Smooth muscle cell (in vitro differentiated cells): ENCODE measurements at regions not wholly inside any gene's neighbourhood (a gene's known extent, or its start where the extent isn't known, plus 50 kb on each side); places are given as distances from the start of the nearest gene placed in this dataset.

Experiments used
- DNase-seq: peaks from one replicate; lab custom pipeline; 2025; ENCODE audit not compliant: unreplicated experiment; lab: John Stamatoyannopoulos, UW
- H2AFZ ChIP-seq: fragments of 200-600 bp; sonication (generic); 2 replicates; pipeline ENCODE4 v1.6.0; 2016; ENCODE audit warnings: antibody characterized with exemption, low read depth, mild to moderate bottlenecking
- H3F3A ChIP-seq: fragments of 200-600 bp; sonication (generic); 2 replicates; pipeline ENCODE4 v1.6.0; 2017; ENCODE audit warnings: antibody characterized with exemption, low read depth
- H3K27ac ChIP-seq: fragments of 200-600 bp; sonication (generic); 2 replicates; pipeline ENCODE4 v1.5.1; 2016; ENCODE audit warnings: low read depth, mild to moderate bottlenecking
- H3K27me3 ChIP-seq: fragments of 200-600 bp; sonication (generic); 2 replicates; pipeline ENCODE4 v1.6.1; 2016; ENCODE audit warnings: low read depth, mild to moderate bottlenecking
- H3K36me3 ChIP-seq: fragments of 200-600 bp; sonication (generic); 2 replicates; pipeline ENCODE4 v1.5.1; 2016; ENCODE audit warnings: low read depth
- H3K4me1 ChIP-seq: fragments of 200-600 bp; sonication (generic); 2 replicates; pipeline ENCODE4 v1.5.1; 2016; ENCODE audit warnings: low read depth
- H3K4me2 ChIP-seq: fragments of 200-600 bp; sonication (generic); 2 replicates; pipeline ENCODE4 v1.6.0; 2016; ENCODE audit warnings: mild to moderate bottlenecking
- H3K4me3 ChIP-seq: fragments of 200-600 bp; sonication (generic); 2 replicates; pipeline ENCODE4 v1.5.1; 2016; ENCODE audit warnings: mild to moderate bottlenecking
- H3K79me2 ChIP-seq: fragments of 200-600 bp; sonication (generic); 2 replicates; pipeline ENCODE4 v1.6.0; 2016; ENCODE audit warnings: low read depth, mild to moderate bottlenecking
- H3K9ac ChIP-seq: fragments of 200-600 bp; sonication (generic); 2 replicates; pipeline ENCODE4 v1.6.0; 2016; ENCODE audit warnings: low read depth
- H3K9me3 ChIP-seq: fragments of 200-600 bp; sonication (generic); replicated peaks from 2 replicates; pipeline ENCODE4 v1.5.1; 2016; ENCODE audit warnings: low read depth
- H4K20me1 ChIP-seq: fragments of 200-600 bp; sonication (generic); 2 replicates; pipeline ENCODE4 v1.6.0; 2016; ENCODE audit warnings: low read depth
- WGBS: methylation state at CpG from one replicate; pipeline ENCODE4 v1.1.7; 2016; ENCODE audit warnings: low lambda C conversion rate; 5-methylcytosine and 5-hydroxymethylcytosine counted together
- TF ChIP-seq, protein P1 (sequence below): fragments of 200-600 bp; sonication (generic); IDR thresholded peaks from 2 replicates; pipeline ENCODE4 v1.5.1; 2017; ENCODE audit warnings: borderline replicate concordance, mild to moderate bottlenecking, antibody characterized with exemption; ENCODE audit not compliant: insufficient read depth, poor library complexity, severe bottlenecking

DNA sequence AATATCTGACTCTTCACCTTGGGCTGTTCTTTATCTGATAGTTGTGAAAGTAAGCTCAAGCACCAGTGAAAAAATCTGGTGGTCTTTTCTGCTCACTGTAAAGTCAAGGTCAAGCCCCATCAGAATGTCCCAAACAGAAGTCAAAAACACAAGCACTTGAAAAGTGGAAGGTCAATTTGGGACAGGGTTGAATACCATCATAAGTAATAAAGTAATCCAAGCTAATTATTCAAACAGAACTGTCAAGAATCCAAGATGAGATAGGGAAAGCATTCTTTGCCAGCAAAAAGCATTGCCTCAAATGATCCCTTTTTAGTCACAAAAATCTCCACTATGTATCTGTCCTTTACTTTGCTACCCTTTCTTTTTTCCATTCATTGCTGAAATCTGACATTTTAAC, 430.1 kb upstream of the NPVF start:
- H3F3A ChIP-seq, result no peaks in the 10 kb centered on the region
- no peaks in the 10 kb centered on the region for H3K27me3 ChIP-seq
- no peaks in the 10 kb centered on the region for H4K20me1 ChIP-seq
- no peak overlapping the region for H3K4me2 ChIP-seq
- no peaks in the 10 kb centered on the region for H3K4me1 ChIP-seq
- H3K79me2 ChIP-seq, result no peaks in the 10 kb centered on the region
- no peak overlapping the region for H3K27ac ChIP-seq
- no peak for DNase-seq
- no peaks in the 10 kb centered on the region for H3K9me3 ChIP-seq
- no peak overlapping the region for H2AFZ ChIP-seq
- TF ChIP-seq, protein P1, sequence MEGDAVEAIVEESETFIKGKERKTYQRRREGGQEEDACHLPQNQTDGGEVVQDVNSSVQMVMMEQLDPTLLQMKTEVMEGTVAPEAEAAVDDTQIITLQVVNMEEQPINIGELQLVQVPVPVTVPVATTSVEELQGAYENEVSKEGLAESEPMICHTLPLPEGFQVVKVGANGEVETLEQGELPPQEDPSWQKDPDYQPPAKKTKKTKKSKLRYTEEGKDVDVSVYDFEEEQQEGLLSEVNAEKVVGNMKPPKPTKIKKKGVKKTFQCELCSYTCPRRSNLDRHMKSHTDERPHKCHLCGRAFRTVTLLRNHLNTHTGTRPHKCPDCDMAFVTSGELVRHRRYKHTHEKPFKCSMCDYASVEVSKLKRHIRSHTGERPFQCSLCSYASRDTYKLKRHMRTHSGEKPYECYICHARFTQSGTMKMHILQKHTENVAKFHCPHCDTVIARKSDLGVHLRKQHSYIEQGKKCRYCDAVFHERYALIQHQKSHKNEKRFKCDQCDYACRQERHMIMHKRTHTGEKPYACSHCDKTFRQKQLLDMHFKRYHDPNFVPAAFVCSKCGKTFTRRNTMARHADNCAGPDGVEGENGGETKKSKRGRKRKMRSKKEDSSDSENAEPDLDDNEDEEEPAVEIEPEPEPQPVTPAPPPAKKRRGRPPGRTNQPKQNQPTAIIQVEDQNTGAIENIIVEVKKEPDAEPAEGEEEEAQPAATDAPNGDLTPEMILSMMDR, result no peak
- H3K4me3 ChIP-seq, result no peak overlapping the region
- H3K9ac ChIP-seq, result no peak overlapping the region
- no peaks in the 10 kb centered on the region for H3K36me3 ChIP-seq

- H3K9ac ChIP-seq, result no peak overlapping the region
- peak overlapping the region; percentile 46 for H3K4me2 ChIP-seq
- no peaks in the 10 kb centered on the region for H3K9me3 ChIP-seq
- H3K27me3 ChIP-seq, result no peaks in the 10 kb centered on the region
- no peaks in the 10 kb centered on the region for H3K79me2 ChIP-seq
- H4K20me1 ChIP-seq, result no peaks in the 10 kb centered on the region
- H3K36me3 ChIP-seq, result no peaks in the 10 kb centered on the region
- H3K4me1 ChIP-seq, result no peaks in the 10 kb centered on the region
- no peaks in the 10 kb centered on the region for H3F3A ChIP-seq
- H2AFZ ChIP-seq, result no peak overlapping the region
- WGBS, result 15% methylated on average over 6 of the region's 6 CpGs
- no peak overlapping the region for H3K27ac ChIP-seq
- DNase-seq, result no peak
- TF ChIP-seq, protein P1, result no peak
- H3K4me3 ChIP-seq, result no peak overlapping the region
These were observed 431.6 kb upstream of the NPVF start for GRCh38 chr7:25659841-25660240.

GRCh38 chr7:25662841-25663800, 434.8 kb upstream of the NPVF start:
- H3K4me3 ChIP-seq, result no peak overlapping the region
- no peaks in the 10 kb centered on the region for H3K4me1 ChIP-seq
- no peaks in the 10 kb centered on the region for H4K20me1 ChIP-seq
- no peak overlapping the region for H2AFZ ChIP-seq
- H3K36me3 ChIP-seq, result no peaks in the 10 kb centered on the region
- no peak overlapping the region for H3K9ac ChIP-seq
- no peaks in the 10 kb centered on the region for H3K79me2 ChIP-seq
- H3F3A ChIP-seq, result no peaks in the 10 kb centered on the region
- no peak overlapping the region for H3K4me2 ChIP-seq
- H3K27me3 ChIP-seq, result no peaks in the 10 kb centered on the region
- DNase-seq, result no peak
- H3K9me3 ChIP-seq, result no peaks in the 10 kb centered on the region
- H3K27ac ChIP-seq, result no peak overlapping the region
- TF ChIP-seq, protein P1, result no peak
- 77% methylated on average over 10 of the region's 10 CpGs for WGBS

GRCh38 chr7:25663877-25664276, 435.6 kb upstream of the NPVF start:
- 61% methylated on average over 4 of the region's 4 CpGs for WGBS
- no peak for DNase-seq
- Histone ChIP-seq H4K20me1 (no peaks in the 10 kb centered on the region), H3K4me2 (no peak overlapping the region), H3F3A (no peaks in the 10 kb centered on the region), H2AFZ (no peak overlapping the region), H3K4me1 (no peaks in the 10 kb centered on the region), H3K36me3 (no peaks in the 10 kb centered on the region), H3K79me2 (no peaks in the 10 kb centered on the region), H3K4me3 (no peak overlapping the region), H3K27me3 (no peaks in the 10 kb centered on the region), H3K9me3 (no peaks in the 10 kb centered on the region), H3K9ac (no peak overlapping the region), H3K27ac (no peak overlapping the region)
- TF ChIP-seq, protein P1, result no peak
